ENCODE measurements at regions not wholly inside any gene's neighbourhood (a gene's known extent, or its start where the extent isn't known, plus 50 kb on each side); places are given as distances from the start of the nearest gene placed in this dataset.

- Histone ChIP-seq H3K79me2 (ENCODE audit: insufficient read depth, low read depth, low read length) (no peaks in the 10 kb centered on the region), H2AFZ (ENCODE audit: low read length) (no peak overlapping the region), H3K4me2 (ENCODE audit: low read length) (no peak overlapping the region), H3K4me1 (ENCODE audit: insufficient read depth, low read length, poor library complexity, severe bottlenecking) (no peaks in the 10 kb centered on the region), H3K9me3 (ENCODE audit: low read length) (no peaks in the 10 kb centered on the region), H3K36me3 (ENCODE audit: insufficient read depth, low read length) (no peaks in the 10 kb centered on the region), H3K27ac (ENCODE audit: low read depth, low read length, poor library complexity, severe bottlenecking) (no peak overlapping the region), H3K9me2 (ENCODE audit: insufficient read depth, low read length) (no peaks in the 10 kb centered on the region), H3K4me3 (ENCODE audit: low read depth, low read length, poor library complexity, severe bottlenecking) (no peak overlapping the region), H4K20me1 (ENCODE audit: insufficient read depth, low read length) (no peaks in the 10 kb centered on the region)
- intact Hi-C loops (cut with micrococcal nuclease; ENCODE audit: unreplicated experiment), result no loop called here
- CTCF ChIA-PET (ENCODE audit: unreplicated experiment), result no interaction called here
- DNase-seq (ENCODE audit: low spot score), result no peak
- BruUV-seq (replicated peaks), result no TSS peak
- POLR2A ChIA-PET, result no interaction called here
- TF ChIP-seq CTCF (conservative IDR thresholded peaks at IDR 0.05; ENCODE audit: low read length) (no peak), EZH2phosphoT487 (IDR thresholded peaks at IDR 0.05; ENCODE audit: borderline replicate concordance, low read depth, low read length) (no peak)
Observed at GRCh38 chr2:136651456-136652010, 113.8 kb upstream of the THSD7B start.

DNA sequence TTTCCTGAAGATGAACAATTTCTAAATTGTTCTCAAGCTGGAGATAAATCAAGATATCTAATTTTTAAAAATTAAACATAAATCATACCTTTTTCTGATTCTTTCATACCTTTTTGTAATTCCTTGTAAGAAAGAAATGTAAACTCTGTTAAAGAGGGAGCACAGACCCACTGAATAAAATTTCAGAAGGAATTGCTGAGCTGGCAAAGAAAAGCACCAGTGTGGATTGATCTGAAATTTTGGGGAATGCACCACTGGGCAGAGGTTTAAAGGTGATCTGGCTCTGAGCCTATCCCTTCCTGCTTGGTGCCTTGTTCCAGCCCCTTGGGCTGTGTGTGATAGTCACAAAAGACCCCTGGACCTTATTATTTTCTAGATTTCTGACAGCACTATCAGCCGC lies 118.3 kb upstream of the THSD7B start:
- BruUV-seq (replicated peaks), result no TSS peak
- no peaks in the 10 kb centered on the region for H3K9me2 ChIP-seq (ENCODE audit: insufficient read depth, low read length)
- no peaks in the 10 kb centered on the region for H3K79me2 ChIP-seq (ENCODE audit: insufficient read depth, low read depth, low read length)
- no peak overlapping the region for H3K4me3 ChIP-seq (ENCODE audit: low read depth, low read length, poor library complexity, severe bottlenecking)
- no peak overlapping the region for H3K4me2 ChIP-seq (ENCODE audit: low read length)
- H4K20me1 ChIP-seq (ENCODE audit: insufficient read depth, low read length), result no peaks in the 10 kb centered on the region
- CTCF ChIA-PET (ENCODE audit: unreplicated experiment), result no interaction called here
- no peaks in the 10 kb centered on the region for H3K36me3 ChIP-seq (ENCODE audit: insufficient read depth, low read length)
- no peak overlapping the region for H3K27ac ChIP-seq (ENCODE audit: low read depth, low read length, poor library complexity, severe bottlenecking)
- POLR2A ChIA-PET, result no interaction called here
- no peaks in the 10 kb centered on the region for H3K9me3 ChIP-seq (ENCODE audit: low read length)
- DNase-seq (ENCODE audit: low spot score), result no peak
- no peaks in the 10 kb centered on the region for H3K4me1 ChIP-seq (ENCODE audit: insufficient read depth, low read length, poor library complexity, severe bottlenecking)
- TF ChIP-seq CTCF (conservative IDR thresholded peaks at IDR 0.05; ENCODE audit: low read length) (no peak), EZH2phosphoT487 (IDR thresholded peaks at IDR 0.05; ENCODE audit: borderline replicate concordance, low read depth, low read length) (no peak)
- H2AFZ ChIP-seq (ENCODE audit: low read length), result no peak overlapping the region
- intact Hi-C loops (cut with micrococcal nuclease; ENCODE audit: unreplicated experiment), result no loop called here

DNA sequence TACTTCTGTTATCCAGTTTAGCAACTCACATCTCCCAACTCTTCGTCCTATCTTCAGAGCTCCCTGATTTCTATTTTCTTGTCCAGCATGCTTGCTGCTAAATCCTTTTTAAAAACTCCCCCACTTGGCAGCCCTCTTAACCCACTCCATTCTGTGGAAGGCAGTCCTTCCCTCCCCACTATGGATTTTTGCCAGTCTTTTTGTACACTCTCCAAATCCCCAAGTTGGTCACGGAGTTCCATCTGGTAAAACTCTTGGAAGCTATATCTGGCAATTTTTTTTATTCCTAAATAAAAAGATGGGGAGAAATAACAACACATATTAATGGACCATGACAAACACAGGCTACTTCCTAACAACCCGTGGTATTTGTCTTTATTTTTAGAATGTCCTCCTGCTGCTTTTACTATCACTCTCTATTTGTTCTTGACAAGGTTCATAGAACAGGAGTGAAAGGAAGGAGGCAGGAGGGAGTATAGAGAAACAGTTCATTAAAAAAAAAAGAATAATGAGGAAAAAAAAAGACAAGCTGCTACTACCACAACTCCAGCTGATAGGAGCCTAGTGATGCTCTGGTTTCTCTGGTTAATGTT lies 120.0 kb upstream of the THSD7B start:
- no peaks in the 10 kb centered on the region for H3K36me3 ChIP-seq (ENCODE audit: insufficient read depth, low read length)
- no peak overlapping the region for H3K4me2 ChIP-seq (ENCODE audit: low read length)
- no peak overlapping the region for H3K4me3 ChIP-seq (ENCODE audit: low read depth, low read length, poor library complexity, severe bottlenecking)
- DNase-seq (ENCODE audit: low spot score), result no peak
- no peaks in the 10 kb centered on the region for H3K9me2 ChIP-seq (ENCODE audit: insufficient read depth, low read length)
- H2AFZ ChIP-seq (ENCODE audit: low read length), result no peak overlapping the region
- H3K9me3 ChIP-seq (ENCODE audit: low read length), result no peaks in the 10 kb centered on the region
- H3K27ac ChIP-seq (ENCODE audit: low read depth, low read length, poor library complexity, severe bottlenecking), result no peak overlapping the region
- H3K4me1 ChIP-seq (ENCODE audit: insufficient read depth, low read length, poor library complexity, severe bottlenecking), result no peaks in the 10 kb centered on the region
- intact Hi-C loops (cut with micrococcal nuclease; ENCODE audit: unreplicated experiment), result no loop called here
- TF ChIP-seq CTCF (conservative IDR thresholded peaks at IDR 0.05; ENCODE audit: low read length) (no peak), EZH2phosphoT487 (IDR thresholded peaks at IDR 0.05; ENCODE audit: borderline replicate concordance, low read depth, low read length) (no peak)
- no peaks in the 10 kb centered on the region for H4K20me1 ChIP-seq (ENCODE audit: insufficient read depth, low read length)
- ChIA-PET CTCF (ENCODE audit: unreplicated experiment) (no interaction called here), POLR2A (no interaction called here)
- no peaks in the 10 kb centered on the region for H3K79me2 ChIP-seq (ENCODE audit: insufficient read depth, low read depth, low read length)
- no TSS peak for BruUV-seq (replicated peaks)
